Activated CD4-positive, alpha-beta memory T cell treated with anti-CD3 and anti-CD28 coated beads for 36 hours (primary cell): ENCODE measurements at regions not wholly inside any gene's neighbourhood (a gene's known extent, or its start where the extent isn't known, plus 50 kb on each side); places are given as distances from the start of the nearest gene placed in this dataset.
A peak's percentile ranks its signal among the peaks of the same experiment; 100 is the strongest.
"Not testable (repeated sequence)": the region's sequence is repeated elsewhere in the genome, so short reads cannot be mapped to it uniquely, and the experiment has no call there.

Source experiments
- CTCF ChIA-PET: fragments of 350-600 bp; sonication (Branson Sonifier 250); formaldehyde crosslinking; loops from one replicate; lab custom pipeline; 2021; ENCODE audit warnings: antibody characterized with exemption, inconsistent platforms; lab: Charles Lee
- POLR2A ChIA-PET: fragments of 350-600 bp; sonication (Branson Sonifier 250); formaldehyde crosslinking; loops from one replicate; lab custom pipeline; 2021; ENCODE audit warnings: antibody characterized with exemption; lab: Charles Lee
- DNase-seq: peaks from one replicate; pipeline ENCODE4 v3.0.0-alpha.2; 2020
- H3K27ac Mint-ChIP-seq: one replicate; pipeline ENCODE4 v1.8.0; 2021; ENCODE audit warnings: mixed read lengths
- H3K27me3 Mint-ChIP-seq: one replicate; pipeline ENCODE4 v1.8.0; 2021; ENCODE audit warnings: mixed read lengths
- H3K36me3 Mint-ChIP-seq: one replicate; pipeline ENCODE4 v1.8.0; 2021; ENCODE audit warnings: mixed read lengths
- H3K4me1 Mint-ChIP-seq: one replicate; pipeline ENCODE4 v1.8.0; 2021; ENCODE audit warnings: low read depth, mixed read lengths
- H3K4me3 Mint-ChIP-seq: one replicate; pipeline ENCODE4 v1.8.0; 2021; ENCODE audit warnings: mild to moderate bottlenecking, mixed read lengths
- H3K9me3 Mint-ChIP-seq: one replicate; pipeline ENCODE4 v1.8.0; 2021; ENCODE audit warnings: mixed read lengths
- intact Hi-C: fragments of 100-400 bp; cut with micrococcal nuclease; formaldehyde crosslinking; loops from one replicate; pipeline ENCODE4 v1.15.1; 2023

DNA sequence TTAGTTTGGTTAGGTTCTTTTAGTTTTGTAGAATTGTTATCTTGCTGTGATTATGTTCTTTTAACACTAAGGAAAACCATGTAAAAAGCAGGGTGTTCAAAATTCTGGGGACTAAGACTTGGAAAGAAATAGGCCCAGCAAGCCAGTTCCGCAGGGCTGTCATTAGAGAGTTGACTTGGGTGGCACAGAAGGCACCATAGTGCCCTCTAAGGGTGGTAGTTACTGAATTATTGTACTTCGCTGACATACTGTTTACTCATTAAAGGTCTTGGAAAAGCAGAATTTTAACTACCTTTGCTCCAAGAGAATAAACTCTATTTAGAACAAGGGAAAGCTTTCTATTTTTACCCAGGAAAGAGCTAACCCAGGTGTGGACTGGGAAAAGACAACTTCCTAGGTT, 86.5 kb downstream of the OTUD1 start:
- H3K9me3 Mint-ChIP-seq = no peaks in the 10 kb centered on the region
- H3K27me3 Mint-ChIP-seq = peaks cover 4% of the 10 kb centered on the region
- H3K4me3 Mint-ChIP-seq = no peak overlapping the region
- no peaks in the 10 kb centered on the region for H3K4me1 Mint-ChIP-seq
- H3K27ac Mint-ChIP-seq = no peak overlapping the region
- ChIA-PET POLR2A (no interaction called here), CTCF (interaction anchor here (0.7 to 9.0 kb wide), 3 partner anchors 79 to 209 kb away, joined by 3 to 149 read pairs (median 4); no protein-coding TSS in a partner anchor)
- H3K36me3 Mint-ChIP-seq = no peaks in the 10 kb centered on the region
- intact Hi-C loops = loop anchor here (1.0 to 10.0 kb wide), 2 partner anchors 211 to 371 kb away; no protein-coding TSS in a partner anchor
- peak; percentile 27 for DNase-seq

- Mint-ChIP-seq H3K9me3 (no peaks in the 10 kb centered on the region), H3K36me3 (no peaks in the 10 kb centered on the region)
- intact Hi-C loops = loop anchor here (10.0 kb wide), 1 partner anchor 374 kb away; no protein-coding TSS in a partner anchor
Observed at GRCh38 chr10:23528419-23528818, 89.5 kb downstream of the OTUD1 start.

DNA sequence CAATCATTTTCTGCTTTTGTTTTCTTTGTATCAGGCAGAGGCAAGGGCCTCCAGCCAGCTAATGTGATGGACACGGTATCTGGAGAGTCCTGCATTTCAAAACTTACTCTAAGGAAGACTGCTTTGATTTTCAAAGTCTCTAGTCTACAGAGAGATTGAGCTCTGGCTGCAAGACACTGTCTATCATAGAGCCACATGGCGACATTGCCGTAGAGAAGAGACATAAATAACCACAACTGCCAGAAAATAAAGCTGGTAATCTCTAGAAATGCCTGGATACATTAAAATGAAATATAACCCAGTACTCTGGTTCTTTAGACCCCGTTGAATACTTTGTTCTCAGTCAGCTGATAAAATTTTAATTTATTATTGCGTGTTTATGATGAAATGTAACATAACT, 90.8 kb downstream of the OTUD1 start:
- ChIA-PET POLR2A (interaction anchor here (0.6 kb wide), 1 partner anchor 108 kb away, joined by 3 read pairs; no protein-coding TSS in a partner anchor), CTCF (interaction anchor here (0.7 to 9.0 kb wide), 13 partner anchors 11 to 371 kb away, joined by 3 to 149 read pairs (median 4); no protein-coding TSS in a partner anchor)
- peaks cover 11% of the 10 kb centered on the region for H3K27me3 Mint-ChIP-seq

More at GRCh38 chr10:23528419-23528818, 89.5 kb downstream of the OTUD1 start:
- peaks cover 8% of the 10 kb centered on the region for H3K27me3 Mint-ChIP-seq
- no peak overlapping the region for H3K27ac Mint-ChIP-seq
- H3K4me3 Mint-ChIP-seq = no peak overlapping the region
- ChIA-PET CTCF (interaction anchor here (0.7 to 9.0 kb wide), 13 partner anchors 9 to 1179 kb away, joined by 3 to 149 read pairs (median 4); no protein-coding TSS in a partner anchor), POLR2A (no interaction called here)
- peaks cover 5% of the 10 kb centered on the region for H3K4me1 Mint-ChIP-seq
- no peak for DNase-seq

DNA sequence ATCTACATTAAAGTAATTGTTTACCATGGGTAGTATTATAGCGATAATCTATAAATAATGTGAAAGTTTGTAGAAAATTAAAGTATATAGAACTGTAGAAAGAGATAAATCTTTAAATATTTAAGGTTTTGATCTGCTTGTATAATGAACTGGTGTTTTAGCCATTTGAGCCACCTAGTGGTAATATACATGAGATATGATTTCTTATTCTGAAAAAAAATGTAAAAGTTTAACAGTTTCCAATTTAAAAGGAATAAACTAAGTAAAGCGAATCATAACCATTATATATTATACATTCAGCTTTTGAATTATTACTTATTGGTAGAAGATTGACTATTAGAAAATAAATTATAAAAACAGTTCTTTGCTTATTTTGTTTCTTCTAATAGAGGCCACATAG, 91.2 kb downstream of the OTUD1 start:
- peaks cover 11% of the 10 kb centered on the region for H3K27me3 Mint-ChIP-seq
- no peaks in the 10 kb centered on the region for H3K36me3 Mint-ChIP-seq
- peaks cover 11% of the 10 kb centered on the region for H3K4me1 Mint-ChIP-seq
- ChIA-PET POLR2A (no interaction called here), CTCF (interaction anchor here (0.9 to 9.0 kb wide), 11 partner anchors 11 to 372 kb away, joined by 3 to 149 read pairs (median 5); no protein-coding TSS in a partner anchor)
- no peak overlapping the region for H3K4me3 Mint-ChIP-seq
- intact Hi-C loops = loop anchor here (1.0 to 5.0 kb wide), 3 partner anchors 83 to 215 kb away; no protein-coding TSS in a partner anchor
- H3K9me3 Mint-ChIP-seq = no peaks in the 10 kb centered on the region
- H3K27ac Mint-ChIP-seq = no peak overlapping the region
- no peak for DNase-seq

More for the DNA sequence above, 90.8 kb downstream of the OTUD1 start:
- Mint-ChIP-seq H3K4me3 (no peak overlapping the region), H3K9me3 (no peaks in the 10 kb centered on the region), H3K27ac (no peak overlapping the region), H3K36me3 (no peaks in the 10 kb centered on the region), H3K4me1 (peaks cover 10% of the 10 kb centered on the region)
- intact Hi-C loops = loop anchor here (1.0 to 10.0 kb wide), 4 partner anchors 82 to 375 kb away; no protein-coding TSS in a partner anchor
- DNase-seq = no peak

DNA sequence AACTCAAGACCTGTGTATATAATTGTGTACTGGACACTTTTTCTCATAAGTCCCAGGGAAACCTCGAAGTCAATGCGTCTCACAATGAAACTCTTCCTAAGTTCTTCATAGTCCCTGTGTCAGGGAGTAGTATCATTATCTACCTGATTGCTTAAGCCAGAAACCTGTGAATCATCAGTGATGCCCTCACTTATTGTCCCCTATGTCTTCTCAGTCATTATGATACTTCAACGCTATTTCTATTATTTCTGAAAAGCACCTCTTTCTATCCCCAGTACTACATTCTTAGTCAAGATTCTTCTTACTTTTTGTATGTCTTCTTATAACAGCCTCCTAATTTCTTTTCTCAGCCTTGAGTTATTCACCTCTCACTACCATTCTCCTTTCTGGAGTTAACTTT, 94.3 kb downstream of the OTUD1 start:
- no peak overlapping the region for H3K4me3 Mint-ChIP-seq
- DNase-seq = no peak
- peaks cover 17% of the 10 kb centered on the region for H3K4me1 Mint-ChIP-seq
- peaks cover 18% of the 10 kb centered on the region for H3K27me3 Mint-ChIP-seq
- no peak overlapping the region for H3K27ac Mint-ChIP-seq
- ChIA-PET CTCF (interaction anchor here (9.0 kb wide), 1 partner anchor 217 kb away, joined by 149 read pairs; no protein-coding TSS in a partner anchor), POLR2A (no interaction called here)
- no peaks in the 10 kb centered on the region for H3K36me3 Mint-ChIP-seq
- intact Hi-C loops = loop anchor here (5.0 kb wide), 2 partner anchors 86 to 169 kb away; no protein-coding TSS in a partner anchor
- no peaks in the 10 kb centered on the region for H3K9me3 Mint-ChIP-seq

- Mint-ChIP-seq H3K4me3 (no peak overlapping the region), H3K27me3 (peaks cover 18% of the 10 kb centered on the region), H3K36me3 (no peaks in the 10 kb centered on the region)
Observed at GRCh38 chr10:23534326-23534725, 95.5 kb downstream of the OTUD1 start.

GRCh38 chr10:23534761-23535160, 95.9 kb downstream of the OTUD1 start:
- Mint-ChIP-seq H3K4me1 (peaks cover 21% of the 10 kb centered on the region), H3K27me3 (peaks cover 18% of the 10 kb centered on the region), H3K36me3 (no peaks in the 10 kb centered on the region), H3K9me3 (no peaks in the 10 kb centered on the region), H3K27ac (no peak overlapping the region), H3K4me3 (no peak overlapping the region)
- no peak for DNase-seq
- CTCF ChIA-PET = no interaction called here
- intact Hi-C loops = loop anchor here (5.0 kb wide), 2 partner anchors 87 to 168 kb away; no protein-coding TSS in a partner anchor
- POLR2A ChIA-PET = no interaction called here

More at GRCh38 chr10:23534326-23534725, 95.5 kb downstream of the OTUD1 start:
- peaks cover 17% of the 10 kb centered on the region for H3K4me1 Mint-ChIP-seq
- intact Hi-C loops = loop anchor here (5.0 kb wide), 2 partner anchors 87 to 168 kb away; no protein-coding TSS in a partner anchor
- peak overlapping the region; percentile 20 for H3K27ac Mint-ChIP-seq
- H3K9me3 Mint-ChIP-seq = no peaks in the 10 kb centered on the region
- ChIA-PET POLR2A (no interaction called here), CTCF (no interaction called here)
- no peak for DNase-seq

DNA sequence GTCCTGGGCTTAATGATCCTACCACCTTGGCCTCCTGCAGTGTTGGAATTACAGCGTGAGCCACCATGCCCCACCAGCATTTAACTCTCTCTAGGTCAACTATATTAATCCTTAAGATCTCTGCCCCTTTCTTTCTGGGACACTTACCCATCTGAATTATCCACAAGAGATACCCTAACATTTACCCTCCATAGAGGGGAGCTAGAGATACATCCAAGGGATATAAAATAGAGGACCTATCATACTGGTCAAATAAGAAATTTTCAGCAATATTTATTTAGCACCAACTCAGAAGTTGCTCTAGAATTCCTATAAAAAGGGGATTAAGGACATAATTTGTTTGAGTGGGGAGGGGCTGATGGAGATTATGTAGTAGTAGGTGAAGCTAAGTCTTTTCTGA, 96.5 kb downstream of the OTUD1 start:
- H3K9me3 Mint-ChIP-seq = no peaks in the 10 kb centered on the region
- H3K4me1 Mint-ChIP-seq = peaks cover 27% of the 10 kb centered on the region

DNA sequence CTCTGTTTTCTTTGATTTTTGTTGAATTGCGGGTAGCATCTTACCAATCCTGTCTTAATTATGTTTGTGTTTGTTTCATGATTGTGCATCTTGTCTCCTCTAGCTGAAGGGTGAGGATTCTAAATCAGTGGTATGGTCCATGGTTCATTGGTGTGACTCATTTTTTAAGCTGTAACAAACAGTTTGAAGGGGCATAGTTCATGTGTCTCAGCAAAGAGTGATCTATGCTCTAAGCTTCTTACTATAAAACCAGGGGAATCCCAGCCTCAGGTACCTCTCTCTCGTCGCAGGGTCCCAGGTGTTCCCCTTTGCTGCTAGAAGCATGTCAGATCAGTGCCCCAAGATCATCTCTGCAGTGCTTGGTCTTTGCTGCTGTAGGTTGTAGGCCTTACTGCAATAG, 100.1 kb downstream of the OTUD1 start:
- H3K27ac Mint-ChIP-seq = no peak overlapping the region
- CTCF ChIA-PET = interaction anchor here (2.0 kb wide), 1 partner anchor 224 kb away, joined by 15 read pairs; no protein-coding TSS in a partner anchor
- intact Hi-C loops = no loop called here

More for the DNA sequence above, 96.5 kb downstream of the OTUD1 start:
- POLR2A ChIA-PET = interaction anchor here (0.8 kb wide), 1 partner anchor 1390 kb away, joined by 3 read pairs; no protein-coding TSS in a partner anchor
- intact Hi-C loops = no loop called here
- CTCF ChIA-PET = no interaction called here
- H3K36me3 Mint-ChIP-seq = no peaks in the 10 kb centered on the region
- DNase-seq = no peak
- H3K4me3 Mint-ChIP-seq = no peak overlapping the region
- H3K27me3 Mint-ChIP-seq = peaks cover 18% of the 10 kb centered on the region
- H3K27ac Mint-ChIP-seq = no peak overlapping the region

GRCh38 chr10:23540401-23541030, 101.6 kb downstream of the OTUD1 start:
- Mint-ChIP-seq H3K27me3 (peaks cover 6% of the 10 kb centered on the region), H3K36me3 (no peaks in the 10 kb centered on the region), H3K4me3 (no peak overlapping the region), H3K4me1 (peaks cover 18% of the 10 kb centered on the region), H3K27ac (no peak overlapping the region), H3K9me3 (no peaks in the 10 kb centered on the region)
- ChIA-PET POLR2A (no interaction called here), CTCF (interaction anchor here (0.5 to 2.0 kb wide), 4 partner anchors 11 to 594 kb away, joined by 3 to 15 read pairs (median 4); no protein-coding TSS in a partner anchor)
- intact Hi-C loops = no loop called here
- no peak for DNase-seq

More for the DNA sequence above, 100.1 kb downstream of the OTUD1 start:
- POLR2A ChIA-PET = no interaction called here
- Mint-ChIP-seq H3K4me3 (no peak overlapping the region), H3K4me1 (peaks cover 23% of the 10 kb centered on the region), H3K36me3 (no peaks in the 10 kb centered on the region), H3K27me3 (peaks cover 9% of the 10 kb centered on the region), H3K9me3 (no peaks in the 10 kb centered on the region)
- DNase-seq = no peak

- Mint-ChIP-seq H3K27me3 (peaks cover 4% of the 10 kb centered on the region), H3K36me3 (no peaks in the 10 kb centered on the region), H3K4me1 (peaks cover 12% of the 10 kb centered on the region), H3K4me3 (no peak overlapping the region), H3K27ac (no peak overlapping the region), H3K9me3 (no peaks in the 10 kb centered on the region)
- ChIA-PET POLR2A (no interaction called here), CTCF (no interaction called here)
- intact Hi-C loops = no loop called here
- DNase-seq = no peak
Observed at GRCh38 chr10:23543691-23544380, 105.0 kb downstream of the OTUD1 start.

DNA sequence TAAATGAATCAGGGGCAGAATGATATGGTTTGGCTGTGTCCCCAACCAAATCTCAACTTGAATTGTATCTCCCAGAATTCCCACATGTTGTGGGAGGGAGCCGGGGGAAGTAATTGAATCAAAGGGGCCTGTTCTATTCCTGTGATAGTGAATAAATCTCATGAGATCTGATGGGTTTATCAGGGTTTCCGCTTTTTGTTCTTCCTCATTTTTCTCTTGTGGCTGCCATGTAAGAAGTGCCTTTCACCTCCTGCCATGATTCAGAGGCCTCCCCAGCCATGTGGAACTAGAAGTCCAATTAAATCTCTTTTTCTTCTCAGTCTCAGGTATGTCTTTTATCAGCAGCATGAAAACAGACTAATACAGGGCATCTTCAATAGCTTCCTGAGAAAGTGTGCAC, 107.0 kb downstream of the OTUD1 start:
- CTCF ChIA-PET, intact Hi-C loops, H3K9me3 Mint-ChIP-seq, POLR2A ChIA-PET, DNase-seq, H3K4me1 Mint-ChIP-seq, H3K36me3 Mint-ChIP-seq, H3K27me3 Mint-ChIP-seq, H3K4me3 Mint-ChIP-seq, H3K27ac Mint-ChIP-seq: not testable (repeated sequence)
